Left lung (tissue), 4 donors: ENCODE measurements at regions not wholly inside any gene's neighbourhood (a gene's known extent, or its start where the extent isn't known, plus 50 kb on each side); places are given as distances from the start of the nearest gene placed in this dataset.
"Not testable (repeated sequence)": the region's sequence is repeated elsewhere in the genome, so short reads cannot be mapped to it uniquely, and the experiment has no call there.

Experiments used
- ATAC-seq: fragments of 200-7000 bp; cut with Tn5 transposase; one replicate; pipeline ENCODE4 v1.9.1; 2020; ENCODE audit warnings: moderate library complexity
- DNase-seq, 4 donors: peaks; one replicate each; pipeline ENCODE4 v3.0.0-alpha.2; 2013 to 2020
- H3K27ac ChIP-seq, 2 donors: fragments of 200-600 bp; sonication (generic) in 1 of 2; one replicate each; pipeline versions ENCODE4 v1.5.0 to v1.8.0; 2020 to 2021
- H3K27me3 ChIP-seq, 2 donors: fragments of 200-600 bp; sonication (generic) in 1 of 2; one replicate each; pipeline versions ENCODE4 v1.5.0 to v1.8.0; 2020 to 2021
- H3K36me3 ChIP-seq, 2 donors: fragments of 200-600 bp; sonication (generic) in 1 of 2; one replicate each; pipeline versions ENCODE4 v1.5.0 to v1.8.0; 2020 to 2021
- H3K4me1 ChIP-seq, 2 donors: fragments of 200-600 bp; one replicate each; pipeline ENCODE4 v1.8.0; 2021
- H3K4me3 ChIP-seq, 2 donors: fragments of 200-600 bp; sonication (generic) in 1 of 2; one replicate each; pipeline versions ENCODE4 v1.5.0 to v1.8.0; 2020 to 2021; ENCODE audit warnings: mild to moderate bottlenecking in 1 of 2
- H3K9me3 ChIP-seq, 2 donors: fragments of 200-600 bp; sonication (generic) in 1 of 2; one replicate each; pipeline versions ENCODE4 v1.5.0 to v1.8.0; 2020 to 2021
- CTCF ChIP-seq, 2 donors: fragments of 200-600 bp; sonication (generic) in 1 of 2; IDR thresholded peaks; one replicate each; pipeline versions ENCODE4 v1.5.0 to v1.8.0; 2021; ENCODE audit warnings: antibody characterized with exemption in 2 of 2
- intact Hi-C, 2 donors: fragments of 100-400 bp; cut with DNase I; formaldehyde crosslinking; loops; one replicate each; pipeline versions ENCODE4 v1.11.2 to v1.14.2; 2022
- donor health status: DM: no; HTN: yes; CAD: no.
- donor health status: DM: no; HTN: no; CAD: no.

- H3K27ac ChIP-seq, result no peak overlapping the region
- no peaks in the 10 kb centered on the region for H3K27me3 ChIP-seq
- peaks cover 0 to 39% of the 10 kb centered on the region in 2 donors for H3K9me3 ChIP-seq
- ATAC-seq, result no peak
- DNase-seq, result no peak
- H3K36me3 ChIP-seq, result no peaks in the 10 kb centered on the region
- H3K4me3 ChIP-seq, result no peak overlapping the region
- no peak for TF ChIP-seq CTCF (IDR thresholded peaks at IDR 0.05)
- intact Hi-C loops, result no loop called here
- no peaks in the 10 kb centered on the region for H3K4me1 ChIP-seq
Measured at GRCh38 chrX:65241059-65241721, 264.9 kb upstream of the ZC4H2 start.

- Histone ChIP-seq H3K27ac (no peak overlapping the region), H3K9me3 (no peaks in the 10 kb centered on the region), H3K27me3 (no peaks in the 10 kb centered on the region), H3K4me1 (no peaks in the 10 kb centered on the region), H3K36me3 (no peaks in the 10 kb centered on the region), H3K4me3 (no peak overlapping the region)
- no peak for TF ChIP-seq CTCF (IDR thresholded peaks at IDR 0.05)
- DNase-seq (no peak), ATAC-seq (no peak)
- intact Hi-C loops, result no loop called here
Measured at GRCh38 chrX:65203545-65203944, 227.3 kb upstream of the ZC4H2 start.

- H3K4me1 ChIP-seq, result no peaks in the 10 kb centered on the region
- DNase-seq (peak in 1 of 4 donors; percentile 16), ATAC-seq (peak; percentile 87)
- H3K36me3 ChIP-seq, result no peaks in the 10 kb centered on the region
- H3K27ac ChIP-seq, result no peak overlapping the region
- no peaks in the 10 kb centered on the region for H3K27me3 ChIP-seq
- TF ChIP-seq CTCF (IDR thresholded peaks at IDR 0.05), result no peak
- intact Hi-C loops, result no loop called here
- no peaks in the 10 kb centered on the region for H3K9me3 ChIP-seq
- H3K4me3 ChIP-seq, result no peak overlapping the region
Measured at GRCh38 chrX:65196758-65197360, 220.6 kb upstream of the ZC4H2 start.

- intact Hi-C loops, result no loop called here
- TF ChIP-seq CTCF (IDR thresholded peaks at IDR 0.05), result no peak
Measured at GRCh38 chrX:65195621-65196020, 219.4 kb upstream of the ZC4H2 start.

GRCh38 chrX:65194547-65194946, 218.3 kb upstream of the ZC4H2 start:
- TF ChIP-seq CTCF (IDR thresholded peaks at IDR 0.05), result no peak
- intact Hi-C loops, result no loop called here

More at GRCh38 chrX:65195621-65196020, 219.4 kb upstream of the ZC4H2 start:
- no peaks in the 10 kb centered on the region for H3K36me3 ChIP-seq
- no peak for DNase-seq
- peak; percentile 39 for ATAC-seq
- no peaks in the 10 kb centered on the region for H3K4me1 ChIP-seq
- no peaks in the 10 kb centered on the region for H3K27me3 ChIP-seq
- no peak overlapping the region for H3K27ac ChIP-seq
- no peaks in the 10 kb centered on the region for H3K9me3 ChIP-seq
- no peak overlapping the region for H3K4me3 ChIP-seq

GRCh38 chrX:65163325-65163724, 187.1 kb upstream of the ZC4H2 start:
- intact Hi-C loops, ATAC-seq: not testable (repeated sequence)

More at GRCh38 chrX:65194547-65194946, 218.3 kb upstream of the ZC4H2 start:
- H3K27ac ChIP-seq, result no peak overlapping the region
- H3K9me3 ChIP-seq, result no peaks in the 10 kb centered on the region
- no peaks in the 10 kb centered on the region for H3K36me3 ChIP-seq
- H3K4me1 ChIP-seq, result no peaks in the 10 kb centered on the region
- DNase-seq (no peak), ATAC-seq (no peak)
- no peaks in the 10 kb centered on the region for H3K27me3 ChIP-seq
- H3K4me3 ChIP-seq, result no peak overlapping the region

More at GRCh38 chrX:65163325-65163724, 187.1 kb upstream of the ZC4H2 start:
- H3K9me3 ChIP-seq, result peaks cover 0 to 16% of the 10 kb centered on the region in 2 donors
- not testable (repeated sequence) for H3K27ac ChIP-seq, DNase-seq, H3K4me1 ChIP-seq, H3K36me3 ChIP-seq, H3K27me3 ChIP-seq, H3K4me3 ChIP-seq
